GM18870 (cell line): ENCODE measurements at regions not wholly inside any gene's neighbourhood (a gene's known extent, or its start where the extent isn't known, plus 50 kb on each side); places are given as distances from the start of the nearest gene placed in this dataset.

Source experiments
- ATAC-seq: cut with Tn5 transposase; IDR thresholded peaks from one replicate; pipeline ENCODE4 v1.9.1; 2021; ENCODE audit warnings: moderate library complexity; ENCODE audit not compliant: unreplicated experiment

GRCh38 chr9:74303945-74304344, 193.2 kb upstream of the RORB start:
- no peak for ATAC-seq

- no peak for ATAC-seq
These were observed 192.5 kb upstream of the RORB start for GRCh38 chr9:74304598-74304997.

- ATAC-seq, result no peak
These were observed 187.5 kb upstream of the RORB start for GRCh38 chr9:74309654-74310053.

GRCh38 chr9:74317235-74317634, 179.9 kb upstream of the RORB start:
- ATAC-seq, result no peak

GRCh38 chr9:74321396-74321795, 175.7 kb upstream of the RORB start:
- no peak for ATAC-seq

- no peak for ATAC-seq
These were observed 174.3 kb upstream of the RORB start for GRCh38 chr9:74322661-74323314.

- no peak for ATAC-seq
These were observed 166.5 kb upstream of the RORB start for GRCh38 chr9:74330487-74331214.

- ATAC-seq, result no peak
These were observed 165.5 kb upstream of the RORB start for GRCh38 chr9:74331607-74332006.

- ATAC-seq, result no peak
These were observed 163.6 kb upstream of the RORB start for GRCh38 chr9:74333384-74334032.

GRCh38 chr9:74334271-74334670, 162.9 kb upstream of the RORB start:
- no peak for ATAC-seq

- no peak for ATAC-seq
These were observed 161.0 kb upstream of the RORB start for GRCh38 chr9:74336161-74336560.

GRCh38 chr9:74348777-74349176, 148.4 kb upstream of the RORB start:
- ATAC-seq, result no peak

GRCh38 chr9:74355107-74355506, 142.0 kb upstream of the RORB start:
- no peak for ATAC-seq

GRCh38 chr9:74357577-74357976, 139.6 kb upstream of the RORB start:
- ATAC-seq, result no peak

GRCh38 chr9:74358959-74359358, 138.2 kb upstream of the RORB start:
- no peak for ATAC-seq

- ATAC-seq, result no peak
These were observed 135.6 kb upstream of the RORB start for GRCh38 chr9:74361508-74361907.

GRCh38 chr9:74362423-74362822, 134.7 kb upstream of the RORB start:
- no peak for ATAC-seq

GRCh38 chr9:74366111-74366510, 131.0 kb upstream of the RORB start:
- ATAC-seq, result no peak

GRCh38 chr9:74369844-74370243, 127.3 kb upstream of the RORB start:
- no peak for ATAC-seq

GRCh38 chr9:74373348-74373747, 123.8 kb upstream of the RORB start:
- no peak for ATAC-seq

- peak; percentile 69 for ATAC-seq
These were observed 117.4 kb upstream of the RORB start for GRCh38 chr9:74379718-74380117.

GRCh38 chr9:74391816-74392215, 105.3 kb upstream of the RORB start:
- no peak for ATAC-seq
